ENCODE measurements at regions not wholly inside any gene's neighbourhood (a gene's known extent, or its start where the extent isn't known, plus 50 kb on each side); places are given as distances from the start of the nearest gene placed in this dataset.
"Not testable (repeated sequence)": the region's sequence is repeated elsewhere in the genome, so short reads cannot be mapped to it uniquely, and the experiment has no call there.

GRCh38 chrX:98065151-98065550, 1181.4 kb downstream of the RPA4 start:
- no peak for DNase-seq

DNA sequence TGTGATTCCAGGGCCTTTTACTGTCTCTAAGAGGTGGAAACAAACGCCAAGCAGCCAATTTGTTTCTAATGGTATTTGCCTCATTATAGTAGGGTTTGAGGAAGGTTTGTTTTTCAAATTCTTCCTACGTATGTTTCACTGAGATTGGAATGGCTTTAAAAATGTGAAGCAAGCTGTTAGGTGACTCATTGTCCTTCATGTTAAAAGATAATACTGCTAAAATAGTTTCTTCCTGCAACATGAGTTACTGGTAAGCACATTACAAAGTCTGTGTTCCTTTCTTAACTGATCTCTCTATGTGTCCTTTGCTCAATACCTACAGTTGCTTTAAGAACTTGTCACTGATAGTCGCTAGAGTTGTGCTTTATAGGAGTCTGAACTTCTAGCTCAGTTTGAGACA, 1183.9 kb downstream of the RPA4 start:
- DNase-seq: no peak

DNA sequence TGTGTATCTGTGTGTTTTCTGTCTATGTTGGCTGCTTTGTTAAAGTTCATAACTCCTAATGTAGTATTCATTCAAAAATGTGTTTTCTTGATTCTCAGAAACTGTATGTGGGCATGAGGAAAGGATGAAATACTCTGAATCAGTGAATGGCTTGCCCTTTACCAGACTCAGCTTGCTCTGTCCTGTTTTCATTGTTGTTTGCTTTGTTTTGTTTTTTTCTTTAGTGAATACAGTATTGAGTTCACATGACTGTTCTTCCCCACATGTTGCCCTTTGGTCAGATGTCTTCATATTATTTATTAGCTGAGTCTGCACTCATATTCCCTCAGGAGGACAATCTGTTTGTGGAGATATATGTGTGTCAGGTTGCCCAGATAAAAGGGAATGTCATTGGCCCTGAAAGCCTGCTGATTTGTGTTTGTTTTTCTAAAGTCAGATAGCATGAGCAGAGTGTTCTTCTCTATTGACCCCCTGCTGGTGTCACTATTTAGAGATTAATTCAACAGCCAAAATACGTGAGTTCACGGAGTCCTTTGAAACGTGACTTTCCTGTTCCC, 1184.4 kb downstream of the RPA4 start:
- no peak for DNase-seq

GRCh38 chrX:98071331-98071730, 1187.6 kb downstream of the RPA4 start:
- DNase-seq: no peak

GRCh38 chrX:98077440-98077839, 1193.7 kb downstream of the RPA4 start:
- DNase-seq: no peak

- no peak for DNase-seq
Observed at GRCh38 chrX:98111684-98112083, 1228.0 kb downstream of the RPA4 start.

DNA sequence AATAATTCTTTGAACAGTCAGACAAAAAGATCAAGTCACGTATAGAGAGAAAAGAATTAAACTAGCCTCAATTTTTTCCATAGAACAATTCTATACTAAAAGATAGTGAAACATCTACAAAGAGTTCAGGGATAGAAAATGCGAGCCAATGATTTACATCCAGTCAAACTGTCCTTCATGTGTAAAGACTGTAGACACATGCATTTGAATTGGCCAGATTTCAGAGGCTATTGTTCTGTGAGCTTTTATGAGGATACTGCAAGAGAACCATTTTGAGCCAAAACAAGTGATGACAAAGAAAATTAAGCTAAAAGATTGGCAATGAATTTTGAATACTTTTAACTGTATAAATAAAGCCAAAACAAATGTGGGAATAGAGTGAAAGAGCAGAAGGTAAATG, 1230.3 kb downstream of the RPA4 start:
- DNase-seq: no peak

- no peak for DNase-seq
Observed at GRCh38 chrX:98141466-98141865, 1257.8 kb downstream of the RPA4 start.

DNA sequence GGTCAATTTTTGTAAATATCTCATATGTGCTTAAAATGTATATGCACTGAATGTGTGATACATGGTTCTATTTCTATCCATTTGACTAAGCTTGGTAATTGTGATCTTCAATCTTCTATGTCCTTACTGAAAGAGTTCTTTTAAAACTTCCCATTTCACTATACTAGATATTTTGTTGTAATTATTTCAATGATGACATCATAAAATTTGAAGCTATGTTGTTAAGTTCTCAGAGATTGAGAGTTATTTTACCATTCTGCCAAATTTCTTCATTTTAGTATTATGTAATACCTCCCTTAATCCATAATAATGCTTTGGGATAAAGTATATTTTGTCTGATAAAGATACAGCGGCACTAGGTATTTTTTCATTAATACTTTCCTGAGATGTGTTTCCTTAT, 1307.3 kb downstream of the RPA4 start:
- DNase-seq: no peak

GRCh38 chrX:98194036-98194435, 1310.3 kb downstream of the RPA4 start:
- no peak for DNase-seq

DNA sequence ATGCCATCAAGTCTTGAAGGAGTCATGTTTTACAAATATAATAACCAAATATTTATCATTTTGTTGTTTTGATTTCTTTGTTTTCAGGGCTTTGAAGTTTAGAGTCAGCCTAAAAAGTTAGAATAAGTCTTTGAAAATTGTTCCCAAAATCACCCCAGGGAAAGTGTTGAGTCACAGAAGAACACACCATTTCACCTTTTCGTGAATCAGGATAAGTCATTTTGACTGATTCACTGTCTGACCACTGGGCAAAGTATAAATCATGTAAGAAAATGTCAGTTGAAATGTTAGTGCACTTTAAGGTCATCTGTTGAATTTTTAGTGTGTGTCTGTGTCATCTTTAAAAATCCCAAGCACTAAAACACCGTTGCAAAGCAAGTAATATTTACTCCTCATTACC, 1320.1 kb downstream of the RPA4 start:
- DNase-seq: no peak

- DNase-seq: no peak
Observed at GRCh38 chrX:98207947-98208346, 1324.2 kb downstream of the RPA4 start.

DNA sequence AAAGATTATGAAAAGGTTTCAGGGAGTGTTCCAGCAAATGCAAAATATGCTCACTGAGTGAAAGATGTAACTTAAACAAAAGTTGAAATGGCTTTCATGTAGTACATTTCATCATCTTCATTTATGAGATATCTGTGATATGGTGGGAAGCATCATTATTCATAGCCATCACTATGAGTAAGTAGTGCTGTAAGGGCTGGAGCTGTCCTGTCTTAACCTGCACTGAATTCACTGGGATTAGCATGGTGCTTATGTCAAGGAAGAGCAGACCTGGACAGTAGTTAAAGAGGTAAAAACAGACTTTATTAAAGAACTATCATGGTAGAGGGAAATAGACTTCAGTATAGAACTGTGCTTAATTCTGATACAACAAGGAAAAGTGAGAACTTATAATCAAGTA, 1347.3 kb downstream of the RPA4 start:
- DNase-seq: no peak

- DNase-seq: not testable (repeated sequence)
Observed at GRCh38 chrX:98240061-98240460, 1356.4 kb downstream of the RPA4 start.

- DNase-seq: no peak
Observed at GRCh38 chrX:98263135-98263534, 1379.4 kb downstream of the RPA4 start.

DNA sequence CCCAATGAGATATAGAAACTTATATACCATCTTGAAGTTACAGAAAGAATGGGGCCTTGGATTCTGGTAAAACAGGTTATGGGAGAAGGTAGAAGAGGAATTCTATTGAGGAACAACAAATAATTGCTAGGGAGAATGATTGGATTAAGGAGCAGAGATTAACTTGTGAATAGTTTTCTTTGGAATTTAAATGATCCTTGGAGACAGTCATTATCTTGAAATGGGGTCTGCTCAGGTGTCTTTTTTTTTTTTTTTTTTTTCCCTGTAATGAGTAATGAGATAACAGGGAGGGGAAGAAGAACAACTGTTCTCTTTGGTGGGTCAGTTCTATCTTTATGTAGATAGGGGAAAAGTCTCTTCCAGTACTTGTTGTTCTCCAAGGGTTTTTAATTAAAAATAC, 1406.0 kb downstream of the RPA4 start:
- DNase-seq: no peak

GRCh38 chrX:98294310-98294709, 1410.6 kb downstream of the RPA4 start:
- DNase-seq: no peak

DNA sequence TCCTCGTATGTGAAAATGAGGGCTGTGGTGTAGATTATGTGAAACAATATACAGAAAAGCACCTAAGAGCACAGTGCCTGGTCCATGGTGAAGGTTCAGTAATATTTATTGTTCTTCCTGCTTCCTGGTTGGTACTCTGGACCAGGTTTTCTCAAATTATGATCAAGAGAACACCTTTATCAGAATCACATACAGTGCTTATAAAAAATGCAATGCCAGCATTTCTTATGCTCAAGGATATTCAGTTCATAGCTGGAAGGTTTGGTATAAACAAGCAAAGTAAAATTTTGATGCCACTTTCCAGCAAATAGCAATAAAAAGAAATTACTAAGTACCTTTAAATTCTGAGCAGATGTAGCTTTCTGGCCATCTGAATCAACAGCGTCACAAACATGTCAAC, 1412.4 kb downstream of the RPA4 start:
- no peak for DNase-seq

DNA sequence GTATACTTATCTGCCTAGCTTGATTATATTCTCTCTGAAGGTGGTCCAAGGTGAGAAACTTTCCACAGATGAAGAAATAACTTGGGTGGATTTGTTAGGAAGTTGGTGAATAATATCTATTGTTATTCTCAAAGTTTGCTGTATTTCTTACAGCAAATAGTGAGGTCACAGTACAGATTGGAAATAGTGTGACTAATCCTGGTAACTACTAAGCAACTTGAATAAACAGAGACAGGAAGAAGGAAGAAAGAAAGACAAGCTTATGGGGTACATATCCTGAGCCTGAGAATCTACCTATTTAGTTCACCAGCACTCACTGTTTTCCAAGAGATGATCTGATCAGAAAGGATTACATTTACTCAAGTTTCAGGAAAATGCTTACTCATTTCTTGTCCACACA, 1416.1 kb downstream of the RPA4 start:
- DNase-seq: no peak

DNA sequence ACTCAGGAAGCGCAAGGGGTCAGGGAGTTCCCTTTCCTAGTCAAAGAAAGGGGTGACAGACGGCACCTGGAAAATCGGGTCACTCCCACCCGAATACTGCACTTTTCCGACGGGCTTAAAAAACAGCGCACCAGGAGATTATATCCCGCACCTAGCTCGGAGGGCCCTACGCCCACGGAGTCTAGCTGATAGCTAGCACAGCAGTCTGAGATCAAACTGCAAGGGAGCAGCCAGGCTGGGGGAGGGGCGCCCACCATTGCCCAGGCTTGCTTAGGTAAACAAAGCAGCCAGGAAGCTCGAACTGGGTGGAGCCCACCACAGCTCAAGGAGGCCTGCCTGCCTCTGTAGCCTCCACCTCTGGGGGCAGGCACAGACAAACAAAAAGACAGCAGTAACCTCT, 1416.8 kb downstream of the RPA4 start:
- DNase-seq: not testable (repeated sequence)

- DNase-seq: no peak
Observed at GRCh38 chrX:98331407-98331806, 1447.7 kb downstream of the RPA4 start.

GRCh38 chrX:98338544-98338943, 1454.8 kb downstream of the RPA4 start:
- DNase-seq: no peak

GRCh38 chrX:98350940-98351339, 1467.2 kb downstream of the RPA4 start:
- no peak for DNase-seq

DNA sequence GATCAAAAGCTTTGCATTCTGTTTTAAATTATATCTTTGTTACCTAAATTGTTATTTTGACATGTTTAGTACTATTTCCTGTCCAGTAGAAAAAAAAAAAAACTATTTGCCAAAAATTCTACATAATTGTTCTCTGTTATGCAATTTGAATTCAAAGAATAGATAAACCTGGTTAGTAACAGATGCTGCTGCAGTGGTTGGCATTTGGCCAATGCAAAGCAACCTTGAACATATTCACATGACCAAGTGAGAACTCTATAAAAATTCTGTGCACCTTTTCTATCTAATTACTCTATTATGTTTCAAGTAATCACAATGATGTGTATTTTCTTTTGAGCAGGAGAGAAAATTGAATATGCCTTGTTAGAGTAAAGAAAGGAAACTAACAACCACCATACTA, 1473.4 kb downstream of the RPA4 start:
- DNase-seq: no peak

DNA sequence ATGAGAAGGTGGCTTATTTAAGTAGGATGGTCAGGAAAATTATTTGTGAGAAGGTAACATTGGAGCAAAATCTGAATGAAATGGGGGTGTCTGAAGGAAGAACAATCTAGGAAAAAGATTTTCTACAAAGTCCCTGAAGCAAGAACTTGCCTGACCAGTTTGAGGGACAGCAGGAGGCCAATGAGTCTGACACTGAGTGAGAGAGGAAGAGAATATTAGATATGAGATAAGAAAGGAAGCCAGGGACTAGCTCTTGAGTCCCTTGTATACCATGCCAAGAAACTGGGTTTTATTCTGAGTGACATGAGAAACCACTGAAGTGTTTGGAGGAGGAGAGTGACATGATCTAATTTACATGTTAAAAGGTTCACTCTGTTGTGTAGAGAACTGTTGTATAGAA, 1478.9 kb downstream of the RPA4 start:
- no peak for DNase-seq

Measured in muscle of arm (tissue), 1 donor.